Hepatocyte (in vitro differentiated cells): ENCODE measurements at regions not wholly inside any gene's neighbourhood (a gene's known extent, or its start where the extent isn't known, plus 50 kb on each side); places are given as distances from the start of the nearest gene placed in this dataset.

Source experiments
- EZH2 ChIP-seq: fragments of 200-600 bp; sonication (generic); IDR thresholded peaks from 2 replicates; pipeline ENCODE4 v1.6.1; 2016; ENCODE audit warnings: antibody characterized with exemption, mild to moderate bottlenecking, borderline replicate concordance
- EZH2phosphoT487 ChIP-seq: fragments of 200-600 bp; sonication (generic); IDR thresholded peaks from one replicate; pipeline ENCODE4 v1.6.1; 2018; ENCODE audit warnings: antibody characterized with exemption, mild to moderate bottlenecking, low read depth, moderate library complexity; ENCODE audit not compliant: unreplicated experiment, severe bottlenecking
- TF ChIP-seq, protein P1 (sequence below): fragments of 200-600 bp; sonication (generic); IDR thresholded peaks from 2 replicates; pipeline ENCODE4 v1.5.1; 2016; ENCODE audit warnings: antibody characterized with exemption, mild to moderate bottlenecking; ENCODE audit not compliant: poor library complexity

DNA sequence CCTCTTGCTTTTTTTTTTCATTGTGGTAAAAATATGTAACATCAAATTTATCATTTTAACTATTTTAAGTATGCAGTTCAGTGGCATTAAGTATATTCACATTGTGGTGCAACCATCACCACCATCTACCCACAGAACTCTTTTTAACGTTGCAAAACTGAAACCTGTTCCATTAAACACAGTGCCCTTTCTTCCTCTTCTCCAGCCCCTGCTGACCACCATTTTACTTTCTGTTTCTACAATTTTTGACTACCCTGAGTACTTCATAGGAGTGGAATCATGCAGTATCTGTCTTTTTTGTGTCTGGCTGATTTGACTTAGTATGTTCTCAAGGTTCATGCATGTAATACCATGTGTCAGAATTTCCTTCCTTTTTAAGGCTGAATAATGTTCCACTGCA, 153.1 kb downstream of the FGF9 start:
- TF ChIP-seq, protein P1, sequence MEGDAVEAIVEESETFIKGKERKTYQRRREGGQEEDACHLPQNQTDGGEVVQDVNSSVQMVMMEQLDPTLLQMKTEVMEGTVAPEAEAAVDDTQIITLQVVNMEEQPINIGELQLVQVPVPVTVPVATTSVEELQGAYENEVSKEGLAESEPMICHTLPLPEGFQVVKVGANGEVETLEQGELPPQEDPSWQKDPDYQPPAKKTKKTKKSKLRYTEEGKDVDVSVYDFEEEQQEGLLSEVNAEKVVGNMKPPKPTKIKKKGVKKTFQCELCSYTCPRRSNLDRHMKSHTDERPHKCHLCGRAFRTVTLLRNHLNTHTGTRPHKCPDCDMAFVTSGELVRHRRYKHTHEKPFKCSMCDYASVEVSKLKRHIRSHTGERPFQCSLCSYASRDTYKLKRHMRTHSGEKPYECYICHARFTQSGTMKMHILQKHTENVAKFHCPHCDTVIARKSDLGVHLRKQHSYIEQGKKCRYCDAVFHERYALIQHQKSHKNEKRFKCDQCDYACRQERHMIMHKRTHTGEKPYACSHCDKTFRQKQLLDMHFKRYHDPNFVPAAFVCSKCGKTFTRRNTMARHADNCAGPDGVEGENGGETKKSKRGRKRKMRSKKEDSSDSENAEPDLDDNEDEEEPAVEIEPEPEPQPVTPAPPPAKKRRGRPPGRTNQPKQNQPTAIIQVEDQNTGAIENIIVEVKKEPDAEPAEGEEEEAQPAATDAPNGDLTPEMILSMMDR, result no peak
- TF ChIP-seq EZH2, result no peak
- TF ChIP-seq EZH2phosphoT487, result no peak
